Neural crest cell (in vitro differentiated cells): ENCODE measurements at regions not wholly inside any gene's neighbourhood (a gene's known extent, or its start where the extent isn't known, plus 50 kb on each side); places are given as distances from the start of the nearest gene placed in this dataset.

ENCODE experiments used
- DNase-seq: peaks from one replicate; pipeline ENCODE4 v3.0.0; 2021; ENCODE audit warnings: low read depth, mixed read lengths, low spot score
- H3K27ac Mint-ChIP-seq: one replicate; pipeline ENCODE4 v1.8.0; 2021; ENCODE audit warnings: mild to moderate bottlenecking, mixed read lengths; ENCODE audit not compliant: unreplicated experiment
- H3K27me3 Mint-ChIP-seq: 2 replicates; pipeline ENCODE4 v1.8.0; 2021; ENCODE audit warnings: low read depth, mild to moderate bottlenecking, mixed read lengths
- H3K36me3 Mint-ChIP-seq: 2 replicates; pipeline ENCODE4 v1.8.0; 2021; ENCODE audit warnings: low read depth, mild to moderate bottlenecking, mixed read lengths
- H3K4me1 Mint-ChIP-seq: 2 replicates; pipeline ENCODE4 v1.8.0; 2021; ENCODE audit warnings: mixed read lengths
- H3K4me3 Mint-ChIP-seq: one replicate; pipeline ENCODE4 v1.8.0; 2021; ENCODE audit warnings: mild to moderate bottlenecking, mixed read lengths
- H3K9me3 Mint-ChIP-seq: 2 replicates; pipeline ENCODE4 v1.8.0; 2021; ENCODE audit warnings: mixed read lengths
- TF ChIP-seq, protein P1 (sequence below): fragments of 200-600 bp; sonication (generic); conservative IDR thresholded peaks from 2 replicates; pipeline ENCODE4 v1.5.0; 2021; ENCODE audit warnings: antibody characterized with exemption, mild to moderate bottlenecking

DNA sequence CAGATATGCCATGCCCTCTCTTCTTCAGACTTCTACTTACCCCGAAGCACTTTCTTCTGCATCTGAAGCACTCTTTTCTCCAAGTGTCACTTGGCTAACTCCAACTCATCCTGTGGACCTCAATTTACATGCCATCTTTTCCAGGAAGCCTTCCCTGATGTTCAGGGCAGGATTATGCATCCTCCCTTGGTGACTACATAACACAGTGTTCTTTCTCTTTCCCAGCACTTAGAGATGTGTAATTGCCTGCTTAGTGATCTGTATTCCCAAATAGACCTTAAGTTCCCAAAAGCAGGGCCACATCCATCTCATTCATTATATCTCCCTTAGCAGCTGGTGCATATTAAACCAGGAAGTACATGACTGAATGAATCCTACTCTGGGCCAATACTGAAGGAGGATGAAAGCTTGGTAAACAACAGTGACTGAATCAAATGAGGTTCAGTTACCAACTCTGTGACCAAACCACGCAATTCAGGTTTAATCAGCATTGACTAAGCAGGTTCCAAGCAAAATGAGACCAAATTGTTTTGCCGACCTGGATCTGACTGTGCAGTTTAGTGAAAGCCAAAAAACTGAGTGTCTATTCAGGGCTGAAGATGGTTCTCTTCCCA lies 121.4 kb upstream of the TCF21 start:
- TF ChIP-seq, protein P1, sequence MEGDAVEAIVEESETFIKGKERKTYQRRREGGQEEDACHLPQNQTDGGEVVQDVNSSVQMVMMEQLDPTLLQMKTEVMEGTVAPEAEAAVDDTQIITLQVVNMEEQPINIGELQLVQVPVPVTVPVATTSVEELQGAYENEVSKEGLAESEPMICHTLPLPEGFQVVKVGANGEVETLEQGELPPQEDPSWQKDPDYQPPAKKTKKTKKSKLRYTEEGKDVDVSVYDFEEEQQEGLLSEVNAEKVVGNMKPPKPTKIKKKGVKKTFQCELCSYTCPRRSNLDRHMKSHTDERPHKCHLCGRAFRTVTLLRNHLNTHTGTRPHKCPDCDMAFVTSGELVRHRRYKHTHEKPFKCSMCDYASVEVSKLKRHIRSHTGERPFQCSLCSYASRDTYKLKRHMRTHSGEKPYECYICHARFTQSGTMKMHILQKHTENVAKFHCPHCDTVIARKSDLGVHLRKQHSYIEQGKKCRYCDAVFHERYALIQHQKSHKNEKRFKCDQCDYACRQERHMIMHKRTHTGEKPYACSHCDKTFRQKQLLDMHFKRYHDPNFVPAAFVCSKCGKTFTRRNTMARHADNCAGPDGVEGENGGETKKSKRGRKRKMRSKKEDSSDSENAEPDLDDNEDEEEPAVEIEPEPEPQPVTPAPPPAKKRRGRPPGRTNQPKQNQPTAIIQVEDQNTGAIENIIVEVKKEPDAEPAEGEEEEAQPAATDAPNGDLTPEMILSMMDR: no peak
- Mint-ChIP-seq H3K27ac (no peak overlapping the region), H3K27me3 (no peaks in the 10 kb centered on the region), H3K4me3 (no peak overlapping the region), H3K36me3 (no peaks in the 10 kb centered on the region), H3K4me1 (no peaks in the 10 kb centered on the region), H3K9me3 (no peaks in the 10 kb centered on the region)
- no peak for DNase-seq

- Mint-ChIP-seq H3K4me3 (no peak overlapping the region), H3K4me1 (no peaks in the 10 kb centered on the region), H3K36me3 (no peaks in the 10 kb centered on the region), H3K9me3 (no peaks in the 10 kb centered on the region), H3K27ac (no peak overlapping the region), H3K27me3 (no peaks in the 10 kb centered on the region)
- TF ChIP-seq, protein P1: no peak
- no peak for DNase-seq
These were observed 120.1 kb upstream of the TCF21 start for GRCh38 chr6:133768656-133769295.

DNA sequence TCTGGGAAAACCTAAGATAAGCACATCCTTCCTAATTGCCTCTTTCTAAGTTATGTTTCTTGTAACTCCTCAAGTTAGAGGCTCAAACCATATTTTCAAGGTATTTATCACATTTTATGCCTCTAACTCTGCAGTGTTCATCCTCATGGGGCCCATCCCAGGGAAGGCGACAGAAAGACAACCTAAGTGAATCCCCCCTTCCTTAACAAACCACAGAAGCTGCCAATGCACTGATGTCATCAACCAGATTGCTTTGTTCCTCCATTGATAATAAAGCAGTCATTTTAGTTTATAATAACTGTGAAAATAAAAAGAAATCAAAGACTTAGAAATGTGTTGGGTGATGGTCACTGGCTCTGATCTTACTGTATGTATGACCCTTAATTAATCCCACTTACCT lies 119.5 kb upstream of the TCF21 start:
- Mint-ChIP-seq H3K4me1 (no peaks in the 10 kb centered on the region), H3K27me3 (no peaks in the 10 kb centered on the region), H3K9me3 (no peaks in the 10 kb centered on the region), H3K36me3 (no peaks in the 10 kb centered on the region), H3K4me3 (no peak overlapping the region), H3K27ac (no peak overlapping the region)
- DNase-seq: no peak
- TF ChIP-seq, protein P1: no peak

GRCh38 chr6:133772567-133772966 lies 116.3 kb upstream of the TCF21 start:
- no peak for DNase-seq
- TF ChIP-seq, protein P1: no peak
- no peaks in the 10 kb centered on the region for H3K4me1 Mint-ChIP-seq
- H3K27me3 Mint-ChIP-seq: no peaks in the 10 kb centered on the region
- no peaks in the 10 kb centered on the region for H3K36me3 Mint-ChIP-seq
- no peak overlapping the region for H3K4me3 Mint-ChIP-seq
- no peaks in the 10 kb centered on the region for H3K9me3 Mint-ChIP-seq
- H3K27ac Mint-ChIP-seq: no peak overlapping the region

- Mint-ChIP-seq H3K27me3 (no peaks in the 10 kb centered on the region), H3K9me3 (no peaks in the 10 kb centered on the region), H3K36me3 (no peaks in the 10 kb centered on the region), H3K27ac (no peak overlapping the region), H3K4me3 (no peak overlapping the region), H3K4me1 (no peaks in the 10 kb centered on the region)
- DNase-seq: no peak
- TF ChIP-seq, protein P1: no peak
These were observed 115.1 kb upstream of the TCF21 start for GRCh38 chr6:133773776-133774175.
